GM03348 (cell line): ENCODE measurements at regions not wholly inside any gene's neighbourhood (a gene's known extent, or its start where the extent isn't known, plus 50 kb on each side); places are given as distances from the start of the nearest gene placed in this dataset.

ENCODE experiments used
- DNase-seq: peaks from one replicate; pipeline ENCODE4 v3.0.0; 2012; ENCODE audit warnings: low spot score

DNA sequence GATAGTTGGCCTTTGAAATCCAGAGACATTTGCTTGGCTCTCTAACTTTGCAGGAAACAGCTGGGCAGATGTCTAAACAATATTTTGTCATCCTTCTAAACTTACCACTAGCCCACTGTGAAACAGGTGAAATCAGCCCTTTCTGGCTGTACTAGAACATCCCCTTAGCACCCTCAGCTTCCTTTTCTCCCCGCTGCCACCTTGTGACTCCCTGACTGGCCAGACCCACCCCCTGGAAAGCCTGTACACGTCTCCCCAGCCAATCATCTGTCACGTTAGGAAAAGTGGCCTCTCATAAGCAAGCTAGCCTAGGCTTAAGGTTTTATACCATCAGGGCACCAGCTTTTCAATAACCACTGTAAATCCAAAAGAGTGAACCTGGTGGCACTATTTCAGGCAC lies 88.6 kb upstream of the E2F3 start:
- DNase-seq = no peak

- no peak for DNase-seq
Measured at GRCh38 chr6:20313960-20314530, 87.6 kb upstream of the E2F3 start.

DNA sequence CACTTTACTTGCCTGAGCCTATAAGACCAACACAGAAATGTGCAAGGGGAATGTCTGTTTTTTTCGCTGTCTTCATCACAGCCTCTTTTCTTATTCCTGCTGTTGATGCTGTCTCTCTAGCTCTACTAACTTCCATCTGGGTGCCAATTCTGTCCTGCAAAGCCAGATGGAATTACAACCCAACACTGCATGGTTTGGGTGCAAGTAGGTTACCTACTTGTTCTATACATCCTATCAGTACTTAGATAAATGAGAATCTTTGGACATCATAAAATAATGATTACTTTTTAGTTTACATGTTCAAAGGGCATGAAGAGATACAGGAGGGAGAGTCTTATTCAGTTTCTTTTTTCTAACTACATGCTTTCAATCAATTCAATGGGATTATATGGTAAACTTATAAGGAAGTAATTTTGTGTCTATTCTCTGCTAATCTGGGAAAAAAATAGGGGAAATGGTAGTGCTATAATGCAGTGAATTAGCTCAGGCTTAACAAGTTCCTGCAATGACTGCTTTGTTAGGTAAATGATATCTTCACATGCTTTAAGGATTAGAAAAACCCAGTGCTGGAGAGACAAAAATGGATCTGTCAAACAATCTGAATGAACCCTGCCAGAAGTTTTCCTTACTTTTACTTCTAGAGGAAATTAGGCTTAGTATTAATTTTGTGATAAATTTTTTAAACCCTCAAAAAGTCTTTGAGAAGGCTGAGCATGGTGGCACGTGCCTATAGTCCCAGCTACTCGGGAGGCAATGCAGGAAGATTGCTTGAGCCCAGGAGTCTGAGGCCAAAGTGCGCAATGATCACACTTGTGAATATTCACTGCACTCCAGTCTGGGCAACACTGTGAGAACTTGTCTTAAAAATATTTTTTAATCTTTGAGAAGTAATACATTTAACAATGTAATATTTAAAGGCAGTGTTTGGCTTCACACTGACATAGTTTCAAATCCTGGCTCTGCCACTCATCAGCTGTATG lies 86.5 kb upstream of the E2F3 start:
- no peak for DNase-seq

- DNase-seq = no peak
Measured at GRCh38 chr6:20317430-20317829, 84.2 kb upstream of the E2F3 start.

DNA sequence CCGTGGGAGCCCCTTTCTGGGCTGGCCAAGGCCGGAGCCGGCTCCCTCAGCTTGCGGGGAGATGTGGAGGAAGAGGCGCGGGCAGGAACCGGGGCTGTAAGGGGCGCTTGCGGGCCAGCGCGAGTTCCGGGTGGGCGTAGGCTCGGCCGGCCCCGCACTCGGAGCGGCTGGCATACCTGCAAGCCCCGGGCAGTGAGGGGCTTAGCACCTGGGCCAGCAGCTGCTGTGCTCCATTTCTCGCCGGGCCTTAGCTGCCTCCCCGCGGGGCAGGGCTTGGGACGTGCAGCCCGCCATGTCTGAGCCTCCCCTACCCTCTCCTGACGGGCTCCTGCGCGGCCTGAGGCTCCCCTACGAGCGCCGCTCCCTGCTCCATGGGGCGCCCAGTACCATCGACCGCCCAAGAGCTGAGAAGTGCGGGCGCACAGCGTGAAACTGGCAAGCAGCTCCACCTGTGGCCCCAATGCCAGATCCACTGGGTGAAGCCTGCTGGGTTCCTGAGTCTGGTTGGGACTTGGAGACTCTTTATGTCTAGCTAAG lies 82.8 kb upstream of the E2F3 start:
- DNase-seq = no peak

DNA sequence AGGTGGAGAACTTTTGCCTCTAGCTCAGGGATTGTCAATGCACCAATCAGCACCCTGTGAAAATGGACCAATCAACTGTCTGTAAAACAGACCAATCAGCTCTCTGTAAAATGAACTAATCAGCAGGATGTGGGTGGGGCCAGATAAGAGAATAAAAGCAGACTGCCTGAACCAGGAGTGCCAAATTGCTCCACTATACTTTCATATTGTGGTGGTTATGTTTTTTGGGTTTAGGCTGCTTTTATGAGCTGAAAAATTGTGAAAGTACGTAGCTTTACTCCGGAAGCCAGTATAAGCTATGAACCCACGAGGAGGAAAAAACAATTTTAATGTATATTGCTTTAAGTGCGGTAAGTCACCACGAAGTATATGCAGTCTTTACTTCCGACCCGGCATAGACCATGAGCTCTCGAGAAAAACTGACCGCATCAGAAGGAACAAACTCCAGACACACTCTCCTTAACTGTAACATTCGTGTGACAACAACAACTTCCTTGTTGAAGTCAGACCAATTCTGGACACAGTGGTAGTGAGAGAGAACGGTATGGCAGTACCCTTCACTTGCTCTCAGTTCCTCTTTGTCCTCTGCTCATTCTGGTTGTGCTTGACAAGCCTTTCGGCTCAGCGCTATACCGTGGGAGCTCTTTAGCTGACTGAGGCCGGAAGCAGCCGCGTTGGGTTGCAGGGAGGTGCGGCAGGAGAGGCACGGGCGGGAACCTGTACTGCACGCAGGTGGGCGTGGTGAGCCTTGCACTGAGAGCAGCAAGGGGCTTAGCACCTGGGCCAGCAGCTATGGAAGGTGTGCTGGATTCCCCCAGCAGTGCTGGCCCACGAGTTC lies 81.9 kb upstream of the E2F3 start:
- DNase-seq = no peak

DNA sequence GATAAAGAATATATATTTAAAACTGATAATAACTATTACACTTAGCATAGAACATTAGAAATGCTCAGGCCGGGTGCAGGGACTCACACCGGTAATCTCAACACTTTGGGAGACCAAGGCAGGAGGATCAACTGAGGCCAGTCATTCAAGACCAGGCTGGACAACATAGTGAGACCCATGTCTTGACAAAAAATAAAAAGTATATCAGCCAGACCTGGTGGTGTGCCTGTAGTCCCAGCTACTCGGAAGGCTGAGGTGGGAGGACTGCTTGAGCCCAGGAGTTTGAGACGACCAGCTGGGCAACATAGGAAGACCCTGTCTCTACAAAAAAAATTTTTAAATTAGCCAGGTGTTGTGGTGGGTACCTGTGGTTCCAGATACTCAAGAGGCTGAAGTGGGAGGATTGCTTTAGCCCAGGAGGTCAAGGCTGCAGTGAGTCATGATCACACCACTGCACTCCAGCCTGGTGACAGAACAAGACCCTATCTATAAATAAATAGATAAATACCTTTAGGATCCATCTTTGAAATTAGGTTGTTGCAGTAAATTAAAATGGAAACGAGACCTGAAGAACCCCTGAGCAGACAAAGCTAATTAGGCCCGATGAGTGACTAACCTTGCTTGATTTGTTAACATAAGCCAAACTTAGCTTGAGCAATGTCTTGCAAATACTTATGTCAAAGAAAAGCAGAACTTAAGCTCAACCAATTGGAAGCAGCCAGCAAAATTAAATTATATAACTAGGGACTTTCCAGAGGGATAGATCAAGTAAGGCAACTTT lies 75.8 kb upstream of the E2F3 start:
- no peak for DNase-seq

DNA sequence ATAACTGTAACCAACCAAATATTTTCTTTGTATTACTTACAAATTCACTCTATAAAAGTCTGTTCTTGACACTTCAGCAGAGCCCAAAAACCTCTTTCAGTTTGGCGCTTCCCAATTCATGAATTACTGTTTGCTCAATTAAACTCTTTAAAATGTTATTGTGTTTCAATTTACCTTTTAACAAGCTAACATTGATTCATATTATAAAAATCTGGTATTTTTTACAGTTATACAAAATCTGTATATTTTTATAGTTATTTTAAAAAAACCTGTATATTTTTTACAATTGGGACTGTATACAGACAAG lies 75.3 kb upstream of the E2F3 start:
- DNase-seq = no peak

DNA sequence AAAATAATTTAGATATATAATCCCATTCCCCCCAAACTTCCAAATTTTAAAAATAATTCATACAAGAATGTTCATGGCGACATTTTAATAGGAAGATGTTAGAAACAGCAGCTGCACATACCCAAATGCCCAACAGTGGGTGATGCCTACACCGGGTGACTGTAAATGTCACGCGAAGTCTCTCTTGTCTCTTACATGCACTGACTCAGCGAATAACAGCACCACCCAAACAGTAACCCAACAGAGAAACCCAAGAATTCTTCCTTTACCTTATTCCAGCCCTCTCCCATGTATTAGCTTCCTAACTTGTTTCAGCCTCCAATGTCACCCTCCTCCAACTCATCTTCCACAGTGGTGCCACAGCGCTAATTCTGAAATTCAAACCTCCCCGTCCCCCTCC lies 74.5 kb upstream of the E2F3 start:
- no peak for DNase-seq

- no peak for DNase-seq
Measured at GRCh38 chr6:20328266-20328923, 73.3 kb upstream of the E2F3 start.

- no peak for DNase-seq
Measured at GRCh38 chr6:20328924-20329300, 72.8 kb upstream of the E2F3 start.

DNA sequence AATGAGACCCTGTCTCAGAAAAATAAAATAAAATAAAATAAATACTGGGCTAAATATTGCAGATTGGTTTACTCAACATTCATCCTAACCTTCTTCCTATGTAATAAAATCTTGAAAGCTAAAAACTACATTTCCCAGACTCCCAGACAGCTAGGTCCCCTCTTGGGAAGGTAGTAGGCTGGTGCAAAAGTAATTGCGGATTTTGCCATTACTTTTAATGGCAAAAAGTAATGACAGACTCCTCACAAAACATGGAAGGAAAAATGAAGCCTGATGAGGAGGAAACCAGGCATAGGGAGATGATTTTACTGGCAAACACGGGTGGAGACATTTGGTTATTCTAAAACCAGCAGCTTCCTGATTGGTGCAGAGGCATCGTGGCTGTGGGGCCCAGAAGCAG lies 70.6 kb upstream of the E2F3 start:
- DNase-seq = no peak

DNA sequence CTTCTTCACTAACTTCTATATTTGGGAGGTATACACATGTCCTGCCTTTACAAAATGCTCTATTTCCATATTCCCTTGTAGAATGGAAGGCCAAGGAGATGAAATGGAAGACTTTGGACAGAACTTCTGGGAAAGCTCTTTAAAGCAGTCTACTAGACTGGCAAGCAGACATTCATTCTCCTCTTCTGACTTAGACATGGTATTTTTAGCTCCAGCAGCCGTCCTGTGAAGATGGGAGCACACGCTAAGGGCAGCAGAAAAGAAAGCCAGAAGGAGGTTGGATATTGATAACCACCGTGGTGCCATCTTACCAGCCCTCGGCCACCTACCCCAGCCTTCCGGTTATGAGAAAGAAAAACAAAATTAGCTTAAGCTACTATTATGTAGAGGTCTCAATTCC lies 70.1 kb upstream of the E2F3 start:
- DNase-seq = no peak

- DNase-seq = no peak
Measured at GRCh38 chr6:20332441-20333006, 69.2 kb upstream of the E2F3 start.

DNA sequence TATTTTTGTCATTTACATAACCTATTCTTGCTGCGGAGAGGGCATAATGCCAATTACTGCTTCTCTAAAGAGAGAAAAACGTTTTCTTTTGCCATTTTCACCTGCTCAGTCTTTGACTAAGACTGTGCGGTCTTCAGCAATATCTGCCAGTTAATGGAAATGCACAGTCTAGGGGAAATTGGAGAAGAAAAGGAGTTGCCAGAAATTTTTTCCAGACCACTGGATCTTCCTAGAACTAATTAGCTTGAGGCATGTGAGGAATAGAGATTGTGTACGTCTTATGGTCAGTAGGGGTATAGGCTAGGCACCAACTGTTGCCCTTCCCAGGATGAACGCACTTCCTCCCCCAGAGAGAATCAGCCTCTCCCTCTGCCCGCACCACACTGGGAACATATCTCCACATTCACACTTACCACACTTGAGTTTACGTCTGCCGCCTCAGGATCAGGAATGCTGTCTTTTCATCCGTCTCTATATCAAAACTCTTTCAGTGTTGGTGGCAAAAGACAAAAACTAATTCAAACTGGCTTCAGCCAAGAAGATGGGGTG lies 67.9 kb upstream of the E2F3 start:
- no peak for DNase-seq

DNA sequence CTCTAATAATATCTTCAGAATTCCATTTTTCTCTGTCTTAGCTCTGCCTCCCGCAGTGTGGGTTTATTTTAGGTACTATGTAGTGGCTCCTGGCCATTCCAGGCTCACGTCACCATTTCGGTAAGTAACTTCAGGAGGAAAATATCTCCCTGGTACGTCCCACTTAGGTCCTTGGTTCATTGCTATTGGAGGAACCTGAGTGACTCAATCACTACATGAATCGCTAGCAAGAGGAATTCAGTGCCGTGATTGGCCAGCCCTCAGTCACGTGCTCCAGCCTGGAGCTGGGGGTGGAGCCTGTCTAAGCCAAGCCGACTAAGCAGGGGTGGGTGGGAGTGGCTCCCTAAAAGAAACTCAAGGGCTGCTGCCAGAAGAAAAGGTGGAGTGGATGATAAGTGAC lies 67.3 kb upstream of the E2F3 start:
- no peak for DNase-seq

- DNase-seq = no peak
Measured at GRCh38 chr6:20334962-20335361, 66.7 kb upstream of the E2F3 start.

GRCh38 chr6:20335872-20336271 lies 65.8 kb upstream of the E2F3 start:
- no peak for DNase-seq

DNA sequence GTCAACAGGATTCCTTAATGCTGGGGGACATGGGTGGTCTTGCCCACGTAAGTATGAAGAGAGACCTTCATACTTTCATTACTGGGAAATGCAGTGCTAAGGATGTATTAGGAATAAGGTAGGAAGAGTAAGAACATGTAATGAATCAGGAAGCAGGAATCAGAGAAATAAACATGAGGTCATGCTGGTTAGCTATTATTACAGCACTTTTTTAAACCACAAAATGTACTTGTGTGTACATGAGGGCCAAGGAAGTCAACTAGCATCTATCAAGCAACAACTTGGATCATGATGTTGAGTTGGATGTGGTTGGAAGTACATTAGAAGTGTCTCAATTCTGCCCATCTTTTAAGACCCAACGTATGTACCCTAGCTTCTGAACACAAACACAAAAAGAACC lies 63.5 kb upstream of the E2F3 start:
- DNase-seq = no peak

DNA sequence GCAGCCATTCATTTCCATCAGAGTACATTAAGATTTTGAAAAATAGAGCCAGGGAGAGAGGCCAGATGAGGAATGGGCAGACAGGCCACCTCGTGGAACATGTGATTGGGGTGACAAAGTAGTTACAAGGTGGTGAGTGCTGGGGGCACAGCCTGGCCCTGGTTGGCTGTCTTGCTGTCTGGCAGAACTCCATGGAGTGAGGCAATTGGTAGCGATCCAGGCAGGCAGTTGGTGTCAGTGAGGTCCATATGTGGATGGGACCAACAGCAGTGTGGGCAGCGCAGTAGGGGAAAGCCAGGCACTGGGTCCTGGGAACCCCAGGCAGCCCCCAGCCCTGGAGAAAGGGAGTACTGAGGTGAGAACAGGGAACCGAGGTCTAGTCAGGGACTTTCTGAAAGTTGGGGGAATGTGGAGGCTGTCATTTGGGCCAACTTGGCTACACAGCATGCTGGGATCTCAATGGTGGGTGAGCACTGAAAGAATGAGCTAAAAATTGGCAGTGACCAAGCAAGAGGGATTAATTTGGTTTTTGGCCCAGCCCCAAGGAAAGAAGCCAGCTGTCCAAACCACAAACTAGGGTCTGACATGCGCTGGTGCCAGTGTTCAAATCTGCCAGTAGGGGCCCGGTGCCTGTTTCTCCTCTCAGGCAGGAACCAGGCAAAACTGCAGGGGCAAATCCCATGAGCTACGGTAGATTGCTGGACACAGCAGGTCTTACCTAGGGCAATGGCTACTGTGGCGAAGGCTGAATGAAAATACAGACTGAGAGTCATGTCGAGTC lies 61.4 kb upstream of the E2F3 start:
- DNase-seq = no peak
